Caki2 (cell line): ENCODE measurements at regions not wholly inside any gene's neighbourhood (a gene's known extent, or its start where the extent isn't known, plus 50 kb on each side); places are given as distances from the start of the nearest gene placed in this dataset.

Experiments used
- DNase-seq: peaks from one replicate; pipeline ENCODE4 v3.0.0-alpha.2; 2015; ENCODE audit warnings: low read depth
- in situ Hi-C: cut with HindIII; loops from 2 replicates; pipeline ENCODE4 v1.10.0; 2016; ENCODE audit warnings: low sequenced_read_pairs, low pct_unique_long_range_greater_than_20kb, mixed read lengths

DNA sequence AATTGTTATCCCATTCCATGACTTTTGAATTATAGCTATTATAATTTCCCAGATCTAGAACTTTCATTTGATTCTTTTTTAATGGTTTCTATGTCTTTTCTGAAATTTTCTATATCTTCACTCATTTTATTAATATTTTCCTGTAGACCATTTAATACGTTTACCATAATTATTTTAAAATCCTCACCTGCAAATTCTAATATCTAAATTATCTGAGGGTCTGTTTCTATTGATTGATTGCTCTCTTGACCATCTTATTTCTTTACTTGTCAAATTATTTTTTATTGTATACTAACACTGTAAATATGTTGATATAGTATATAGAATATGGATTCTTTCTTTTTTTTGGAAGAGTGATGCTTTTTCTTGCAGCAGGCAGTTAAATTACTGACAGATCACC lies 229.3 kb upstream of the CTBP2 start:
- in situ Hi-C loops = no loop called here
- no peak for DNase-seq

DNA sequence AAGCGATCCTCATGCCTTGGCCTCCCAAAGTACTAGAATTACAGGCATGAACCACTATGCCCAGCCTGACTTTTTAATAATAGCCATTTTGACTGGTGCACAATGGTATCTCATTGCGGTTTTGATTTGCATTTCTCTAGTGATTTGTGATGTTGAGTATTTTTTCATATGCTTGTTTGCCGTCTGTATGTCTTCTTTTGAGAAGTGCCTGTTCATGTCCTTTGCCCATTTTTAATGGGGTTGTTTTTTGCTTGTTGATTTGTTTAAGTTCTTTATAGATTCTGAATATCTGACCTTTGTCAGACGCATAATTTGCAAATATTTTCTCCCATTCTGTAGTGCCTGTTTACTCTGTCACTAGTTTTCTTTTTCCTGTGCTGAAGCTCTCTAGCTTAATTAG lies 219.2 kb upstream of the CTBP2 start:
- in situ Hi-C loops = no loop called here
- no peak for DNase-seq

GRCh38 chr10:125377368-125377767 lies 217.0 kb upstream of the CTBP2 start:
- in situ Hi-C loops = no loop called here
- no peak for DNase-seq

DNA sequence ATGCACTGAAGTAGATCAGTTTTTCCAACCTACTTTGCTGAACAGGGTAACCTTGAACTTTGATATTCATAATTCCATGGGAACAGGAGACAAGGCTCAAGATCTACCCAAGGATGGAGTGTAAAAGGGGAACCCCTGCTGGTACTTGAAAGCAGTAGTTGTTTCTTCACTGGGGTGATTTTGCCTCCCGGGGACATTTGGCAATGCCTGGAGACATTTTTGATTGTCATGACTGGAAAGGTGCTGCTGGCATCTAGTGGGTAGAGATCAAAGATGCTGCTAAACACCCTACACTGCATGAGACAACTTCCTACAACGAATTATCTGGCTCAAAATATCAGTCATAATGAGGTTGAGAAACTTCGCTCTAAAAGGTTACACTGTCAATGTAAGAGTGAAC lies 214.8 kb upstream of the CTBP2 start:
- peak; percentile 9 for DNase-seq
- in situ Hi-C loops = no loop called here

GRCh38 chr10:125373546-125373945 lies 213.2 kb upstream of the CTBP2 start:
- DNase-seq = no peak
- in situ Hi-C loops = no loop called here

DNA sequence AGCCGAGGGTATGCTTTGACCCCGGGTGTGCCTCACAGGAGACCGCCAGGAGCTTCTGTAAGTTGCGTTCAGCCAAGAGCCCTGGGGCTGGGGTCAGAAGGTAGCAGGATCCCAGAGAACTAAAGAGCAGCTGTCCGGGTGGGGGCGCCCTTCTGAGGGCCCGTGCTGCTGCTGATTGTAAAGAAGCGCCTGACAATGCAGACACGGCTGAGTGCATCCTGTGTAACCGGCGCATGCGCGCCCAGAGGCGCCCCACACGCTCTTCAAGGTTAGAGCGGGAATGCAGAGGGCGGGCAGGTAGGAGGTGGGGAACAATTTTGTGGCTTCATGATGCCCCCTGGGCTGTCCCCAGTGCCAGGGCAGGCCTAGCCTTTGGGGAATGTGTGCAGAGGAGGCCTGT lies 210.2 kb upstream of the CTBP2 start:
- DNase-seq = no peak
- in situ Hi-C loops = no loop called here

GRCh38 chr10:125369382-125370326 lies 209.3 kb upstream of the CTBP2 start:
- in situ Hi-C loops = no loop called here
- DNase-seq = no peak

GRCh38 chr10:125368146-125368545 lies 207.8 kb upstream of the CTBP2 start:
- DNase-seq = no peak
- in situ Hi-C loops = no loop called here

DNA sequence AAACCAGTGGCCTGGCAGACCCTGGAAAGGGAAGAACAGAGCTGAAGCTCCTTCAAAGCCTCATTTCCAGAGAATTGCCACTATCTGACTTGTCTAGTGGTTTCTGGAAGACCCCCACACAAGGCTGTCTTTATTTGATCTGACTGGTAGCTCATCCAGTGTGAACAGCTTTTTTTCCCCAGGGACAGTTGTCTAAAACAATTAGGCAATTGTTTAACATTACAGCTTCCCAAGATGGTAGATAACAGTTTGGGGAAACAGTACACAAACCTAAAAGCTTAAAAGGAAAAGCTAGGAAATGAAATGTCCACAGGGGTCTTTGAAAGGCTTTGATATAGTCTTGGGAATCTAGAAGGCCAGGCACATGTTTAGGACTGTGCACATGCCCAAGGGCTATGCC lies 203.4 kb upstream of the CTBP2 start:
- in situ Hi-C loops = no loop called here
- no peak for DNase-seq

GRCh38 chr10:125362950-125363349 lies 202.6 kb upstream of the CTBP2 start:
- DNase-seq = no peak
- in situ Hi-C loops = no loop called here

GRCh38 chr10:125359401-125359800 lies 199.0 kb upstream of the CTBP2 start:
- in situ Hi-C loops = no loop called here
- no peak for DNase-seq

- in situ Hi-C loops = no loop called here
- no peak for DNase-seq
Observed at GRCh38 chr10:125355657-125356056, 195.3 kb upstream of the CTBP2 start.

- in situ Hi-C loops = no loop called here
- no peak for DNase-seq
Observed at GRCh38 chr10:125350519-125350918, 190.2 kb upstream of the CTBP2 start.

DNA sequence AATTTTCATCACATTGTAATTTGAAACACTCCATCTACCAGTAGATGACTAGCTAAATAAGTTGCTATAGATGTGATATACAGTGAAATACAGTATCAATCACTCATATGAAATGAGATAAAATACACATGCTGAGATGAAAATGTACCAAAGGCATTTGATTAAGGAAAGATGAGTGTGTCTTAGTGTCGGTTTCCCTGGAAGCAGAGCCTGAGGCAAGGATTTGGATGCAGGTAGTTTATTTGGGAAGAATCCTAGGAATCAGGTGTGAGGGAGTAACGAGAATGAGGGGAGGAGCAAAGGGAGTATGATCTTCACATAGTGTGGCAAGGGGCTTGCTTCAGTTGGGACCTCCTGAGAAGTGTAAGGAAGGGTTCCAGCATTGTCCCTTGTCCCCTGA lies 188.2 kb upstream of the CTBP2 start:
- DNase-seq = no peak
- in situ Hi-C loops = no loop called here

DNA sequence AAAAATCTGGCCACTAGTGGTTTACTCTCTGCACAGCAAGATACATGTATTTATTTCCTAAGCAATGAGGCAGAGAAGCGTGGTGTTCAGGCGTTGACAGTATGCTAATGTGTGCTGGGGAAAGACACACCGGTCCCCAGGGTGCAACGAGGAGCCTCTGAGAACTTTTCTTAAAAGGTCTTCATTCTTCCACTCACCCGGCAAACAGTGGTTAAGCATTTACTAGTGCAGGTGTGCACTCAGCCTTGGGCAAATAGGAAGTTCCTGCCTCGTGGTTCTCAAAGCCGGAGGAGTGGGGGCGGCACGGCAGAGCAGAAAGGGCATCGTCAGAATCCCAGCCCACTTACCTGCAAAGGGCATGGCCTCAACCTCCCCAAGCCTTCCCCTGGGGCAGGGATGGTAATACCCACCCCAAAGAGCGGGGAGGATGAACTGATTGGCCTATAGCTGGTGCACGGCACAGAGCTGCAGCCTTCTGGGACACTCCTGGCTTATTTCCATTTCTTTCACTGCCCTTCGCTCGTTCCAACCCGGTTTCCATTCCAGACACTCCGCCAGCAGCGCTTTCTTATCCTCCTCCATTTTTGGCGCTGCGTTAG lies 184.3 kb upstream of the CTBP2 start:
- DNase-seq = peak; percentile 14
- in situ Hi-C loops = no loop called here

GRCh38 chr10:125343983-125344382 lies 183.6 kb upstream of the CTBP2 start:
- DNase-seq = no peak
- in situ Hi-C loops = no loop called here

- peak; percentile 3 for DNase-seq
- in situ Hi-C loops = no loop called here
Observed at GRCh38 chr10:125343118-125343925, 183.0 kb upstream of the CTBP2 start.

GRCh38 chr10:125341611-125342010 lies 181.2 kb upstream of the CTBP2 start:
- in situ Hi-C loops = no loop called here
- DNase-seq = no peak

DNA sequence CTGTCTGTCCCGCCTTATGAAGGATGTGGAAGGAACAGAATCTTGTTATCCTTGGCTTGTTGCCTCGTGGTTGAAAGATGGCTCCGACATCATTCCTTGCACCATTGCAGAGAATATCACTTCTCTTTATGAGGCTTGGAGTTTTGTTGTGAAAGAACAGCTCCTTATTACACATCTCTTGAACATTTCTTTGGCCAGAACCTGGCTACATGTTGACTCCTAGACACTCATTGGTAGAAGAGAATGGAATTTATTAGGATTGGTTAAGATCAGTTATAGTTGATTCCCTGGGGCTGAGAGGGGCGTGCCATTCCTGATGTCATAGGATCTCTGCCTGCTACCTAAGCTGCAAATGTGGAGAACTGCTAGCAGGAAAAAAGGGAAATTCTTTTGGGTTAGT lies 180.5 kb upstream of the CTBP2 start:
- in situ Hi-C loops = no loop called here
- DNase-seq = no peak
